Choroid plexus epithelial cell (primary cell): ENCODE measurements at regions not wholly inside any gene's neighbourhood (a gene's known extent, or its start where the extent isn't known, plus 50 kb on each side); places are given as distances from the start of the nearest gene placed in this dataset.

ENCODE experiments used
- DNase-seq: peaks from one replicate; pipeline ENCODE4 v3.0.0-alpha.2; 2010; ENCODE audit warnings: low read depth
- H3K4me3 ChIP-seq: 2 replicates; pipeline ENCODE4 v1.5.1; 2011; ENCODE audit warnings: low read depth, mild to moderate bottlenecking, control low read depth, low read length, moderate library complexity
- CTCF ChIP-seq: conservative IDR thresholded peaks from 2 replicates; pipeline ENCODE4 v1.5.1; 2011; ENCODE audit warnings: low read depth, mild to moderate bottlenecking, control low read depth, inconsistent platforms, low read length, moderate library complexity

- no peak overlapping the region for H3K4me3 ChIP-seq
- DNase-seq: no peak
- no peak for TF ChIP-seq CTCF
Observed at GRCh38 chr6:163808231-163808630, 393.7 kb downstream of the QKI start.

GRCh38 chr6:163806755-163807499, 392.4 kb downstream of the QKI start:
- no peak overlapping the region for H3K4me3 ChIP-seq
- DNase-seq: peak; percentile 23
- TF ChIP-seq CTCF: no peak

GRCh38 chr6:163804991-163805390, 390.5 kb downstream of the QKI start:
- no peak for DNase-seq
- H3K4me3 ChIP-seq: no peak overlapping the region
- no peak for TF ChIP-seq CTCF

- no peak overlapping the region for H3K4me3 ChIP-seq
- no peak for DNase-seq
- no peak for TF ChIP-seq CTCF
Observed at GRCh38 chr6:163802267-163802666, 387.7 kb downstream of the QKI start.

- DNase-seq: no peak
- no peak overlapping the region for H3K4me3 ChIP-seq
- no peak for TF ChIP-seq CTCF
Observed at GRCh38 chr6:163797296-163797845, 382.9 kb downstream of the QKI start.

- TF ChIP-seq CTCF: no peak
- DNase-seq: peak; percentile 82
- no peak overlapping the region for H3K4me3 ChIP-seq
Observed at GRCh38 chr6:163793011-163793983, 378.8 kb downstream of the QKI start.
